H1 (cell line): ENCODE measurements at regions not wholly inside any gene's neighbourhood (a gene's known extent, or its start where the extent isn't known, plus 50 kb on each side); places are given as distances from the start of the nearest gene placed in this dataset.

Experiments
- CREB1 ChIP-seq: IDR thresholded peaks from 2 replicates; pipeline ENCODE4 v1.6.1; 2012; ENCODE audit warnings: inconsistent platforms
- EGR1 ChIP-seq: IDR thresholded peaks from 2 replicates; pipeline ENCODE4 v1.6.1; 2011; ENCODE audit warnings: low read depth, low read length, borderline replicate concordance
- JUND ChIP-seq: IDR thresholded peaks from 2 replicates; pipeline ENCODE4 v1.6.1; 2011; ENCODE audit warnings: mild to moderate bottlenecking, improper control_type of control experiment, low read length
- SP4 ChIP-seq: IDR thresholded peaks from 2 replicates; pipeline ENCODE4 v1.6.1; 2012; ENCODE audit warnings: low read length, inconsistent platforms
- TAF7 ChIP-seq: optimal IDR thresholded peaks from 2 replicates; pipeline ENCODE3; 2011; ENCODE audit warnings: low read depth, mild to moderate bottlenecking, inconsistent platforms, low read length, moderate library complexity, borderline replicate concordance
- TF ChIP-seq, protein P1 (sequence below): IDR thresholded peaks from 2 replicates; pipeline ENCODE4 v1.6.1; 2012; ENCODE audit warnings: inconsistent platforms

DNA sequence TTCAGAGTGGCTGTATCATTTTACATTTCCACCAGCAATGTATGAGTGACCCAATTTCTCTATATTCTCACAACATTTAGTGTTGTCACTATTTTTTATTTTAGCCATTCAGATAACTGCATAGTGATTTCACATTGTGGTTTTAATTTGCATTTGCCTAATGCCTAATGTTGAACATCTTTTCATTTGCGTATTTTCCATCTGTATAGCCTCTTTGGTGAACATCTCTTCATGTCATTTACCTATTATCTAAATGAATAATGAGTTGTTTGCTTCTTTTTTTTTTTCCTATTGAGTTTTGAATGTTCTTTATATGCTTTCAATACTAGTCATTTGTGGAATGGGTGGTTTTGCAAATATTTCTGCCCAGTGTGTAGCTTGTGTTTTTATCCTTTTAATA is 120.9 kb upstream of the CPHXL start (continued):
- TF ChIP-seq JUND (no peak), EGR1 (no peak), TAF7 (no peak), SP4 (no peak), CREB1 (no peak)
- TF ChIP-seq, protein P1, sequence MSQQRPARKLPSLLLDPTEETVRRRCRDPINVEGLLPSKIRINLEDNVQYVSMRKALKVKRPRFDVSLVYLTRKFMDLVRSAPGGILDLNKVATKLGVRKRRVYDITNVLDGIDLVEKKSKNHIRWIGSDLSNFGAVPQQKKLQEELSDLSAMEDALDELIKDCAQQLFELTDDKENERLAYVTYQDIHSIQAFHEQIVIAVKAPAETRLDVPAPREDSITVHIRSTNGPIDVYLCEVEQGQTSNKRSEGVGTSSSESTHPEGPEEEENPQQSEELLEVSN, result no peak
